H1 (cell line): ENCODE measurements at regions not wholly inside any gene's neighbourhood (a gene's known extent, or its start where the extent isn't known, plus 50 kb on each side); places are given as distances from the start of the nearest gene placed in this dataset.
A peak's percentile ranks its signal among the peaks of the same experiment; 100 is the strongest.

Experiments used
- CTCF ChIA-PET: fragments of 300-600 bp; sonication (Branson Sonifier 250); formaldehyde crosslinking; loops from one replicate; lab custom pipeline; 2021; ENCODE audit not compliant: partially characterized antibody; lab: Charles Lee
- POLR2A ChIA-PET: fragments of 300-600 bp; sonication (Branson Sonifier 250); formaldehyde crosslinking; loops from one replicate; lab custom pipeline; 2021; ENCODE audit warnings: inconsistent platforms; ENCODE audit not compliant: partially characterized antibody; lab: Charles Lee
- DNase-seq, 2 experiments: peaks; one replicate each; pipeline versions ENCODE4 v3.0.0 to v3.0.0-alpha.2; 2010 to 2022; ENCODE audit warnings: low spot score in 2 of 2, low read depth in 1 of 2, mixed read lengths in 1 of 2
- FAIRE-seq: peaks from 2 replicates; lab custom pipeline; 2011; peaks lifted over from hg19 to GRCh38; lab: Jason Lieb, UNC
- H2AFZ ChIP-seq: 2 replicates; pipeline ENCODE4 v1.8.1; 2012; ENCODE audit warnings: low read length, inconsistent platforms
- H2AK5ac ChIP-seq: 2 replicates; pipeline ENCODE4 v1.6.1; 2013; ENCODE audit warnings: low read depth, low read length
- H2BK120ac ChIP-seq: replicated peaks from 2 replicates; pipeline ENCODE3; 2013; ENCODE audit warnings: low read depth, low read length, inconsistent platforms
- H2BK12ac ChIP-seq: 2 replicates; pipeline ENCODE4 v1.6.1; 2013; ENCODE audit warnings: low read depth, low read length
- H2BK15ac ChIP-seq: 2 replicates; pipeline ENCODE4 v1.6.1; 2013; ENCODE audit warnings: low read length
- H2BK20ac ChIP-seq: 2 replicates; pipeline ENCODE4 v1.6.1; 2013; ENCODE audit warnings: low read length
- H2BK5ac ChIP-seq: 2 replicates; pipeline ENCODE4 v1.6.1; 2013; ENCODE audit warnings: low read depth, low read length
- H3K14ac ChIP-seq: 2 replicates; pipeline ENCODE4 v1.6.1; 2013; ENCODE audit warnings: inconsistent platforms; ENCODE audit not compliant: insufficient read length
- H3K18ac ChIP-seq: 2 replicates; pipeline ENCODE4 v1.6.1; 2013; ENCODE audit warnings: low read length; ENCODE audit errors: extremely low read depth
- H3K23ac ChIP-seq: 2 replicates; pipeline ENCODE4 v1.6.1; 2013; ENCODE audit warnings: inconsistent platforms; ENCODE audit not compliant: insufficient read length
- H3K23me2 ChIP-seq: 2 replicates; pipeline ENCODE4 v1.6.1; 2013; ENCODE audit warnings: low read depth, low read length
- H3K27ac ChIP-seq: 2 replicates; pipeline ENCODE4 v1.6.1; 2011; ENCODE audit warnings: low read depth, low read length, inconsistent platforms
- H3K27me3 ChIP-seq, 4 experiments: replicated peaks in 1 of 4; 1 replicate in 1 of 4; 2 replicates in 3 of 4; pipeline versions ENCODE4 v1.6.1 to v1.8.1; 2011 to 2013; ENCODE audit warnings: low read length in 3 of 4, mild to moderate bottlenecking in 3 of 4, inconsistent platforms in 2 of 4, mixed read lengths in 2 of 4, moderate library complexity in 1 of 4; ENCODE audit not compliant: control insufficient read depth in 3 of 4, insufficient read depth in 3 of 4; ENCODE audit errors: extremely low read depth in 1 of 4
- H3K36me3 ChIP-seq, 4 experiments: 2 replicates each; pipeline versions ENCODE4 v1.6.1 to v1.8.1; 2011 to 2013; ENCODE audit warnings: mild to moderate bottlenecking in 4 of 4, low read length in 3 of 4, moderate library complexity in 2 of 4, control low read depth in 1 of 4, inconsistent platforms in 1 of 4; ENCODE audit not compliant: insufficient read depth in 4 of 4, control insufficient read depth in 2 of 4
- H3K4ac ChIP-seq: replicated peaks from 2 replicates; pipeline ENCODE3; 2013; ENCODE audit warnings: low read length, low read depth, mixed read lengths, inconsistent platforms; ENCODE audit not compliant: insufficient read length
- H3K4me1 ChIP-seq, 4 experiments: replicated peaks in 1 of 4; 1 replicate in 1 of 4; 2 replicates in 3 of 4; pipeline versions ENCODE4 v1.6.1 to v1.8.1; 2011 to 2013; ENCODE audit warnings: low read length in 3 of 4, inconsistent platforms in 2 of 4, mixed read lengths in 1 of 4; ENCODE audit not compliant: insufficient read depth in 4 of 4, control insufficient read depth in 3 of 4
- H3K4me2 ChIP-seq, 2 experiments: 2 replicates each; pipeline versions ENCODE4 v1.6.1 to v1.8.1; 2011 to 2013; ENCODE audit warnings: low read depth in 2 of 2, low read length in 2 of 2, control low read depth in 1 of 2, inconsistent platforms in 1 of 2, mild to moderate bottlenecking in 1 of 2; ENCODE audit not compliant: insufficient read depth in 1 of 2
- H3K4me3 ChIP-seq, 4 experiments: fragments of 200-600, 300-600 bp in 1 of 4; sonication (generic), shearing (Covaris generic), sonication (Bioruptor Twin) in 1 of 4; 2 replicates each; pipeline versions ENCODE4 v1.5.1 to v1.8.1; 2011 to 2016; ENCODE audit warnings: low read length in 4 of 4, low read depth in 3 of 4, control low read depth in 2 of 4, inconsistent platforms in 2 of 4, mild to moderate bottlenecking in 2 of 4, mixed read lengths in 1 of 4, moderate library complexity in 1 of 4; ENCODE audit not compliant: insufficient read depth in 2 of 4; ENCODE audit errors: extremely low read depth in 1 of 4
- H3K56ac ChIP-seq: replicated peaks from 2 replicates; pipeline ENCODE3; 2013; ENCODE audit warnings: low read depth, mild to moderate bottlenecking, mixed read lengths, low read length, inconsistent platforms; ENCODE audit not compliant: insufficient read length
- H3K79me1 ChIP-seq: 2 replicates; pipeline ENCODE4 v1.6.1; 2013; ENCODE audit warnings: low read depth, low read length, control low read depth
- H3K79me2 ChIP-seq, 2 experiments: 2 replicates each; pipeline versions ENCODE4 v1.6.1 to v1.8.1; 2012 to 2013; ENCODE audit warnings: low read length in 2 of 2, mild to moderate bottlenecking in 2 of 2, inconsistent platforms in 1 of 2; ENCODE audit not compliant: insufficient read depth in 2 of 2, control insufficient read depth in 1 of 2
- H3K9ac ChIP-seq, 4 experiments: replicated peaks in 1 of 4; 1 replicate in 1 of 4; 2 replicates in 3 of 4; pipeline versions ENCODE4 v1.6.1 to v1.8.1; 2011 to 2013; ENCODE audit warnings: low read depth in 3 of 4, low read length in 3 of 4, control low read depth in 2 of 4, mild to moderate bottlenecking in 2 of 4, moderate library complexity in 2 of 4, inconsistent platforms in 1 of 4; ENCODE audit errors: extremely low read depth in 1 of 4
- H3K9me3 ChIP-seq, 2 experiments: 2 replicates each; pipeline versions ENCODE4 v1.6.1 to v1.8.1; 2012 to 2013; ENCODE audit warnings: mild to moderate bottlenecking in 2 of 2, moderate library complexity in 2 of 2, control low read depth in 1 of 2, inconsistent platforms in 1 of 2, low read depth in 1 of 2, low read length in 1 of 2, mixed read lengths in 1 of 2; ENCODE audit not compliant: insufficient read depth in 2 of 2
- H4K20me1 ChIP-seq, 2 experiments: replicated peaks in 1 of 2; 2 replicates each; pipeline versions ENCODE3 to v1.8.1; 2011 to 2013; ENCODE audit warnings: inconsistent platforms in 2 of 2, low read length in 2 of 2, mild to moderate bottlenecking in 1 of 2; ENCODE audit not compliant: insufficient read depth in 2 of 2, control insufficient read depth in 1 of 2
- H4K5ac ChIP-seq: 2 replicates; pipeline ENCODE4 v1.6.1; 2013; ENCODE audit warnings: low read length, low read depth, mixed read lengths, inconsistent platforms; ENCODE audit not compliant: insufficient read length
- H4K8ac ChIP-seq: 2 replicates; pipeline ENCODE4 v1.8.0; 2013; ENCODE audit warnings: mild to moderate bottlenecking, moderate library complexity, low read length, inconsistent platforms; ENCODE audit not compliant: insufficient read depth; ENCODE audit errors: extremely low read depth
- H4K91ac ChIP-seq: replicated peaks from 2 replicates; pipeline ENCODE3; 2013; ENCODE audit warnings: low read length, mixed read lengths, inconsistent platforms; ENCODE audit not compliant: insufficient read length
- KDM1A ChIP-seq: fragments of 200-600, 300-600 bp; sonication (generic); IDR thresholded peaks from 2 replicates; pipeline ENCODE4 v1.7.1; 2016; ENCODE audit warnings: mild to moderate bottlenecking, low read length, borderline replicate concordance
- KDM4A ChIP-seq: IDR thresholded peaks from one replicate; pipeline ENCODE4 v1.7.1; 2012; ENCODE audit warnings: low read depth, mild to moderate bottlenecking, moderate library complexity, low read length, inconsistent platforms; ENCODE audit not compliant: severe bottlenecking
- KDM5A ChIP-seq: fragments of 200-600 bp; IDR thresholded peaks from 2 replicates; pipeline ENCODE4 v1.7.1; 2012; ENCODE audit warnings: mild to moderate bottlenecking, low read length, inconsistent platforms, mixed read lengths
- RNF2 ChIP-seq: fragments of 200-900, 300-1000 bp; sonication (generic); IDR thresholded peaks from 2 replicates; pipeline ENCODE4 v1.7.1; 2016; ENCODE audit warnings: borderline replicate concordance, low read depth, mild to moderate bottlenecking, antibody characterized with exemption, low read length; ENCODE audit not compliant: poor library complexity, severe bottlenecking; ENCODE audit errors: missing control alignments
- TBP ChIP-seq: IDR thresholded peaks from 2 replicates; pipeline ENCODE4 v1.6.1; 2011; ENCODE audit warnings: low read depth, low read length, improper control_type of control experiment
- ZNF274 ChIP-seq: IDR thresholded peaks from 2 replicates; pipeline ENCODE4 v1.7.0; 2012; ENCODE audit warnings: low read length, borderline replicate concordance; ENCODE audit errors: extremely low read depth
- WGBS, 2 experiments: shearing (Covaris generic) in 1 of 2; methylation state at CpG; one replicate each; pipeline versions ENCODE4 v1.1.6 to v1.1.7; 2013 to 2015; ENCODE audit warnings: low lambda C conversion rate in 2 of 2, mixed read lengths in 2 of 2, inconsistent platforms in 1 of 2, low coverage in 1 of 2, missing lambda C conversion rate in 1 of 2; ENCODE audit not compliant: insufficient replicate concordance in 2 of 2, insufficient coverage in 1 of 2, insufficient read length in 1 of 2; ENCODE audit errors: extremely low coverage in 1 of 2, missing lambda C conversion rate in 1 of 2; 5-methylcytosine and 5-hydroxymethylcytosine counted together

GRCh38 chr4:145417348-145418130, 64.1 kb upstream of the SMAD1 start:
- Histone ChIP-seq H2BK12ac (no peak overlapping the region), H4K20me1 (no peaks in the 10 kb centered on the region), H3K56ac (no peak overlapping the region), H2BK120ac (no peak overlapping the region), H2AFZ (no peak overlapping the region), H3K4me2 (no peak overlapping the region), H3K27me3 (no peaks in the 10 kb centered on the region), H3K9ac (no peak overlapping the region), H2BK20ac (no peak overlapping the region), H4K91ac (no peak overlapping the region), H3K4ac (no peak overlapping the region), H3K9me3 (no peaks in the 10 kb centered on the region), H3K36me3 (no peaks in the 10 kb centered on the region), H3K4me1 (no peaks in the 10 kb centered on the region), H4K5ac (no peak overlapping the region), H3K23ac (peak overlapping the region; percentile 94), H3K18ac (no peak overlapping the region), H3K79me2 (no peaks in the 10 kb centered on the region), H4K8ac (no peak overlapping the region), H3K14ac (no peak overlapping the region), H3K4me3 (no peak overlapping the region), H2AK5ac (no peak overlapping the region), H3K23me2 (no peaks in the 10 kb centered on the region), H3K27ac (no peak overlapping the region), H2BK15ac (no peak overlapping the region), H2BK5ac (no peak overlapping the region), H3K79me1 (no peaks in the 10 kb centered on the region)
- ChIA-PET CTCF (interaction anchor here (0.9 kb wide), 1 partner anchor 104 kb away, joined by 3 read pairs; no protein-coding TSS in a partner anchor), POLR2A (no interaction called here)
- DNase-seq (no peak), FAIRE-seq (no peak)
- 96% methylated on average over 5 of the region's 5 CpGs; no CpG with 5 or more reads in 1 of the 2 experiments for WGBS, 2 experiments
- no peak for TF ChIP-seq KDM4A
- TF ChIP-seq ZNF274: no peak
- TF ChIP-seq TBP: no peak
- TF ChIP-seq KDM1A: no peak
- TF ChIP-seq RNF2: no peak
- no peak for TF ChIP-seq KDM5A
